GM19324 (cell line): ENCODE measurements at regions not wholly inside any gene's neighbourhood (a gene's known extent, or its start where the extent isn't known, plus 50 kb on each side); places are given as distances from the start of the nearest gene placed in this dataset.

ENCODE experiments used
- ATAC-seq: cut with Tn5 transposase; IDR thresholded peaks from one replicate; pipeline ENCODE4 v1.9.1; 2021; ENCODE audit warnings: mild to moderate bottlenecking, moderate library complexity; ENCODE audit not compliant: unreplicated experiment, low FRiP score

- ATAC-seq = no peak
Measured at GRCh38 chr5:148941810-148942209, 115.4 kb downstream of the ADRB2 start.

GRCh38 chr5:148949841-148950470 lies 112.9 kb downstream of the SH3TC2 start:
- ATAC-seq = no peak

GRCh38 chr5:148950471-148950863 lies 112.4 kb downstream of the SH3TC2 start:
- no peak for ATAC-seq

- no peak for ATAC-seq
Measured at GRCh38 chr5:148950892-148951291, 112.0 kb downstream of the SH3TC2 start.

GRCh38 chr5:148951612-148952011 lies 111.2 kb downstream of the SH3TC2 start:
- ATAC-seq = no peak

GRCh38 chr5:148952097-148952867 lies 110.6 kb downstream of the SH3TC2 start:
- ATAC-seq = no peak

GRCh38 chr5:148953711-148954110 lies 109.2 kb downstream of the SH3TC2 start:
- ATAC-seq = no peak
